ENCODE measurements at regions not wholly inside any gene's neighbourhood (a gene's known extent, or its start where the extent isn't known, plus 50 kb on each side); places are given as distances from the start of the nearest gene placed in this dataset.

DNA sequence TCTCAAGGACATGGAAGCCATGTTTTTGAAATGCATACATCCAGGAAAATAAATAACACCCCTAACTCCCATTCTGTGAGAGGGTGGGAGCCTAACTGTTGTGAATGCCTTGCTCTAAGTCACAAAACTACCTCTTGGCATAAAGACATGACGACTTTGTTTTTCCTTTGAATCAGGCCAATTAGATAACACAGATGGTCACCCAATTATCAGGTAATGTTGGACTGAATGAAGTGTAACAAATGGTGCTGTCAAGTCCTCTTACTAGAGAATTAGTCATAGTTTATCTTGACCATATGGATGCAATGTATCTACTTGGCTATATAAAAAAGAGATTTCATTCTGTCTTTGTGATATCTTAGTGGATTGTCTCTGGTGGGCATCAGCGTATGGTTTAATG, 553.6 kb upstream of the ATXN8OS start:
- no peaks in the 10 kb centered on the region for H3K4me1 ChIP-seq (ENCODE audit: insufficient read depth, low read length, poor library complexity, severe bottlenecking)
- H3K36me3 ChIP-seq (ENCODE audit: insufficient read depth, low read length, poor library complexity, severe bottlenecking) = no peaks in the 10 kb centered on the region
- no TSS peak for BruUV-seq (replicated peaks)
- no peak for TF ChIP-seq CTCF (conservative IDR thresholded peaks at IDR 0.05; ENCODE audit: low read depth, low read length)
- no peak overlapping the region for H3K27ac ChIP-seq (ENCODE audit: low read depth, low read length, poor library complexity, severe bottlenecking)
- ChIA-PET CTCF (no interaction called here), POLR2A (ENCODE audit: low non-redundant PET) (no interaction called here)
- intact Hi-C loops (cut with micrococcal nuclease; ENCODE audit: unreplicated experiment) = no loop called here
- H3K4me3 ChIP-seq (ENCODE audit: low read depth, low read length, poor library complexity, severe bottlenecking) = no peak overlapping the region
- no peaks in the 10 kb centered on the region for H3K9me3 ChIP-seq (ENCODE audit: low read depth, low read length, poor library complexity, severe bottlenecking)
- no peaks in the 10 kb centered on the region for H3K27me3 ChIP-seq (replicated peaks; ENCODE audit: insufficient read depth, low read depth, low read length, poor library complexity)
- DNase-seq (ENCODE audit: low spot score) = no peak

GRCh38 chr13:69551193-69551592, 556.4 kb upstream of the ATXN8OS start:
- no peak for DNase-seq (ENCODE audit: low spot score)
- intact Hi-C loops (cut with micrococcal nuclease; ENCODE audit: unreplicated experiment) = no loop called here
- H3K4me1 ChIP-seq (ENCODE audit: insufficient read depth, low read length, poor library complexity, severe bottlenecking) = no peaks in the 10 kb centered on the region
- no TSS peak for BruUV-seq (replicated peaks)
- no peaks in the 10 kb centered on the region for H3K9me3 ChIP-seq (ENCODE audit: low read depth, low read length, poor library complexity, severe bottlenecking)
- H3K4me3 ChIP-seq (ENCODE audit: low read depth, low read length, poor library complexity, severe bottlenecking) = no peak overlapping the region
- POLR2A ChIA-PET (ENCODE audit: low non-redundant PET) = no interaction called here
- CTCF ChIA-PET = no interaction called here
- H3K27ac ChIP-seq (ENCODE audit: low read depth, low read length, poor library complexity, severe bottlenecking) = no peak overlapping the region
- H3K27me3 ChIP-seq (replicated peaks; ENCODE audit: insufficient read depth, low read depth, low read length, poor library complexity) = no peaks in the 10 kb centered on the region
- no peaks in the 10 kb centered on the region for H3K36me3 ChIP-seq (ENCODE audit: insufficient read depth, low read length, poor library complexity, severe bottlenecking)
- TF ChIP-seq EZH2 (IDR thresholded peaks at IDR 0.05; ENCODE audit: borderline replicate concordance, low read depth, low read length, poor library complexity, severe bottlenecking) (no peak), CTCF (conservative IDR thresholded peaks at IDR 0.05; ENCODE audit: low read depth, low read length) (no peak)

GRCh38 chr13:69547780-69548179, 559.8 kb upstream of the ATXN8OS start:
- no peak overlapping the region for H3K27ac ChIP-seq (ENCODE audit: low read depth, low read length, poor library complexity, severe bottlenecking)
- no peaks in the 10 kb centered on the region for H3K4me1 ChIP-seq (ENCODE audit: insufficient read depth, low read length, poor library complexity, severe bottlenecking)
- intact Hi-C loops (cut with micrococcal nuclease; ENCODE audit: unreplicated experiment) = no loop called here
- BruUV-seq (replicated peaks) = no TSS peak
- ChIA-PET POLR2A (ENCODE audit: low non-redundant PET) (no interaction called here), CTCF (no interaction called here)
- TF ChIP-seq EZH2 (IDR thresholded peaks at IDR 0.05; ENCODE audit: borderline replicate concordance, low read depth, low read length, poor library complexity, severe bottlenecking) (no peak), CTCF (conservative IDR thresholded peaks at IDR 0.05; ENCODE audit: low read depth, low read length) (no peak)
- no peak for DNase-seq (ENCODE audit: low spot score)
- H3K4me3 ChIP-seq (ENCODE audit: low read depth, low read length, poor library complexity, severe bottlenecking) = no peak overlapping the region
- no peaks in the 10 kb centered on the region for H3K36me3 ChIP-seq (ENCODE audit: insufficient read depth, low read length, poor library complexity, severe bottlenecking)
- no peaks in the 10 kb centered on the region for H3K9me3 ChIP-seq (ENCODE audit: low read depth, low read length, poor library complexity, severe bottlenecking)
- no peaks in the 10 kb centered on the region for H3K27me3 ChIP-seq (replicated peaks; ENCODE audit: insufficient read depth, low read depth, low read length, poor library complexity)

All from A673 (cell line).